ENCODE measurements at regions not wholly inside any gene's neighbourhood (a gene's known extent, or its start where the extent isn't known, plus 50 kb on each side); places are given as distances from the start of the nearest gene placed in this dataset.

GRCh38 chr13:76751278-76751677, 134.9 kb downstream of the KCTD12 start:
- TF ChIP-seq POLR2AphosphoS5 (IDR thresholded peaks at IDR 0.05; ENCODE audit: low read depth) (no peak), CTCF (IDR thresholded peaks at IDR 0.05; ENCODE audit: insufficient read depth, low read length) (no peak), SPI1 (IDR thresholded peaks at IDR 0.05; ENCODE audit: borderline replicate concordance, low read depth) (no peak), REST (IDR thresholded peaks at IDR 0.05; ENCODE audit: insufficient replicate concordance, low read depth) (no peak), GABPA (IDR thresholded peaks at IDR 0.05; ENCODE audit: low read depth) (no peak)
